H1 (cell line): ENCODE measurements at regions not wholly inside any gene's neighbourhood (a gene's known extent, or its start where the extent isn't known, plus 50 kb on each side); places are given as distances from the start of the nearest gene placed in this dataset.

Source experiments
- BACH1 ChIP-seq: IDR thresholded peaks from 2 replicates; pipeline ENCODE4 v1.6.1; 2012; ENCODE audit warnings: low read length, improper control_type of control experiment
- BRCA1 ChIP-seq: IDR thresholded peaks from 2 replicates; pipeline ENCODE4 v1.6.1; 2012; ENCODE audit warnings: low read depth, low read length, improper control_type of control experiment
- CREB1 ChIP-seq: IDR thresholded peaks from 2 replicates; pipeline ENCODE4 v1.6.1; 2012; ENCODE audit warnings: inconsistent platforms
- CTCF ChIP-seq, 3 experiments: IDR thresholded peaks; 1 replicate in 2 of 3; 2 replicates in 1 of 3; pipeline versions ENCODE4 v1.5.1 to v1.6.1; 2011; ENCODE audit warnings: low read length in 3 of 3, mild to moderate bottlenecking in 3 of 3, inconsistent platforms in 2 of 3, low read depth in 1 of 3, moderate library complexity in 1 of 3; ENCODE audit not compliant: insufficient read depth in 1 of 3; ENCODE audit errors: control extremely low read depth in 1 of 3
- EZH2 ChIP-seq: fragments of 200-600 bp; sonication (generic); IDR thresholded peaks from 2 replicates; pipeline ENCODE4 v1.7.1; 2012; ENCODE audit warnings: low read depth, mild to moderate bottlenecking, moderate library complexity, low read length, inconsistent platforms; ENCODE audit not compliant: severe bottlenecking
- JUN ChIP-seq: IDR thresholded peaks from 2 replicates; pipeline ENCODE4 v1.6.1; 2011; ENCODE audit warnings: low read depth, mild to moderate bottlenecking, improper control_type of control experiment, low read length
- POLR2AphosphoS5 ChIP-seq: IDR thresholded peaks from 2 replicates; pipeline ENCODE4 v1.6.1; 2011; ENCODE audit warnings: low read depth, low read length
- RAD21 ChIP-seq, 2 experiments: IDR thresholded peaks in 1 of 2; conservative IDR thresholded peaks in 1 of 2; 2 replicates each; pipeline ENCODE4 v1.6.1; 2011; ENCODE audit warnings: low read depth in 2 of 2, low read length in 2 of 2, improper control_type of control experiment in 1 of 2, inconsistent platforms in 1 of 2, mild to moderate bottlenecking in 1 of 2, moderate library complexity in 1 of 2
- ZNF274 ChIP-seq: IDR thresholded peaks from 2 replicates; pipeline ENCODE4 v1.7.0; 2012; ENCODE audit warnings: low read length, borderline replicate concordance; ENCODE audit errors: extremely low read depth

GRCh38 chr11:115654792-115655191 lies 150.6 kb upstream of the CADM1 start:
- no peak for TF ChIP-seq EZH2
- TF ChIP-seq POLR2AphosphoS5 = no peak
- TF ChIP-seq JUN = no peak
- no peak for TF ChIP-seq ZNF274
- no peak for TF ChIP-seq CREB1
- no peak for TF ChIP-seq RAD21 (IDR thresholded peaks at IDR 0.05 in 1 of 2, conservative IDR thresholded peaks at IDR 0.05 in 1 of 2; ENCODE audit: low read depth in 2 of 2, low read length in 2 of 2)
- no peak for TF ChIP-seq CTCF (IDR thresholded peaks at IDR 0.05; ENCODE audit: control extremely low read depth in 1 of 3, insufficient read depth in 1 of 3, low read depth in 1 of 3, low read length in 3 of 3)
- TF ChIP-seq BRCA1 = no peak
- no peak for TF ChIP-seq BACH1
